Muscle of arm (tissue), 1 donor: ENCODE measurements at regions not wholly inside any gene's neighbourhood (a gene's known extent, or its start where the extent isn't known, plus 50 kb on each side); places are given as distances from the start of the nearest gene placed in this dataset.
"Not testable (repeated sequence)": the region's sequence is repeated elsewhere in the genome, so short reads cannot be mapped to it uniquely, and the experiment has no call there.

ENCODE experiments used
- DNase-seq: peaks from one replicate; pipeline ENCODE4 v3.0.0-alpha.2; 2013

GRCh38 chr6:78666764-78667163 is 200.6 kb upstream of the IRAK1BP1 start:
- no peak for DNase-seq

GRCh38 chr6:78670156-78670555 is 197.2 kb upstream of the IRAK1BP1 start:
- DNase-seq: no peak

- no peak for DNase-seq
Measured at GRCh38 chr6:78670802-78671201, 196.5 kb upstream of the IRAK1BP1 start.

- DNase-seq: not testable (repeated sequence)
Measured at GRCh38 chr6:78676069-78677007, 191.0 kb upstream of the IRAK1BP1 start.

GRCh38 chr6:78688668-78689067 is 178.7 kb upstream of the IRAK1BP1 start:
- no peak for DNase-seq

- DNase-seq: peak; percentile 1
Measured at GRCh38 chr6:78693835-78694234, 173.5 kb upstream of the IRAK1BP1 start.

GRCh38 chr6:78694628-78695027 is 172.7 kb upstream of the IRAK1BP1 start:
- not testable (repeated sequence) for DNase-seq

- no peak for DNase-seq
Measured at GRCh38 chr6:78700991-78701390, 166.4 kb upstream of the IRAK1BP1 start.

GRCh38 chr6:78701407-78701806 is 165.9 kb upstream of the IRAK1BP1 start:
- DNase-seq: no peak

GRCh38 chr6:78709021-78709420 is 158.3 kb upstream of the IRAK1BP1 start:
- no peak for DNase-seq

GRCh38 chr6:78713564-78713963 is 153.8 kb upstream of the IRAK1BP1 start:
- DNase-seq: no peak

GRCh38 chr6:78744144-78744543 is 123.2 kb upstream of the IRAK1BP1 start:
- DNase-seq: no peak

- DNase-seq: no peak
Measured at GRCh38 chr6:78746457-78746856, 120.9 kb upstream of the IRAK1BP1 start.

GRCh38 chr6:78749326-78749725 is 118.0 kb upstream of the IRAK1BP1 start:
- no peak for DNase-seq

GRCh38 chr6:78758297-78758798 is 109.0 kb upstream of the IRAK1BP1 start:
- not testable (repeated sequence) for DNase-seq

GRCh38 chr6:78768271-78768670 is 99.1 kb upstream of the IRAK1BP1 start:
- no peak for DNase-seq

GRCh38 chr6:78770765-78771164 is 96.6 kb upstream of the IRAK1BP1 start:
- DNase-seq: no peak

- DNase-seq: no peak
Measured at GRCh38 chr6:78771586-78771985, 95.8 kb upstream of the IRAK1BP1 start.

GRCh38 chr6:78781001-78781400 is 86.3 kb upstream of the IRAK1BP1 start:
- DNase-seq: no peak

GRCh38 chr6:78783366-78783765 is 84.0 kb upstream of the IRAK1BP1 start:
- not testable (repeated sequence) for DNase-seq

GRCh38 chr6:78797270-78797669 is 70.1 kb upstream of the IRAK1BP1 start:
- DNase-seq: no peak

- DNase-seq: no peak
Measured at GRCh38 chr6:78799682-78800081, 67.7 kb upstream of the IRAK1BP1 start.

- DNase-seq: not testable (repeated sequence)
Measured at GRCh38 chr6:78806792-78807191, 60.6 kb upstream of the IRAK1BP1 start.
